ENCODE measurements at regions not wholly inside any gene's neighbourhood (a gene's known extent, or its start where the extent isn't known, plus 50 kb on each side); places are given as distances from the start of the nearest gene placed in this dataset.
A peak's percentile ranks its signal among the peaks of the same experiment; 100 is the strongest.

- no peaks in the 10 kb centered on the region for H3K27me3 Mint-ChIP-seq (ENCODE audit: low read depth, unreplicated experiment)
- no peak for FAIRE-seq
- H3K27me3 ChIP-seq (ENCODE audit: insufficient read depth, low read length) = no peaks in the 10 kb centered on the region
- H3K4me1 ChIP-seq (ENCODE audit: insufficient read depth, low read length) = no peaks in the 10 kb centered on the region
- H3K4me1 Mint-ChIP-seq (ENCODE audit: low read depth, unreplicated experiment) = no peaks in the 10 kb centered on the region
- no peak overlapping the region for H3K4me3 Mint-ChIP-seq (ENCODE audit: unreplicated experiment)
- H3K27ac ChIP-seq (ENCODE audit: low read depth, low read length) = no peak overlapping the region
- no peak overlapping the region for H3K9ac ChIP-seq (ENCODE audit: low read length)
- H3K4me2 ChIP-seq (ENCODE audit: low read length) = no peak overlapping the region
- peaks cover 9% of the 10 kb centered on the region for H3K9me3 Mint-ChIP-seq (ENCODE audit: unreplicated experiment)
- H3K79me2 ChIP-seq (ENCODE audit: insufficient read depth, low read length) = no peaks in the 10 kb centered on the region
- H3K27ac Mint-ChIP-seq (ENCODE audit: unreplicated experiment) = no peak overlapping the region
- no peaks in the 10 kb centered on the region for H3K36me3 ChIP-seq (ENCODE audit: insufficient read depth, low read length)
- TF ChIP-seq, protein P1, sequence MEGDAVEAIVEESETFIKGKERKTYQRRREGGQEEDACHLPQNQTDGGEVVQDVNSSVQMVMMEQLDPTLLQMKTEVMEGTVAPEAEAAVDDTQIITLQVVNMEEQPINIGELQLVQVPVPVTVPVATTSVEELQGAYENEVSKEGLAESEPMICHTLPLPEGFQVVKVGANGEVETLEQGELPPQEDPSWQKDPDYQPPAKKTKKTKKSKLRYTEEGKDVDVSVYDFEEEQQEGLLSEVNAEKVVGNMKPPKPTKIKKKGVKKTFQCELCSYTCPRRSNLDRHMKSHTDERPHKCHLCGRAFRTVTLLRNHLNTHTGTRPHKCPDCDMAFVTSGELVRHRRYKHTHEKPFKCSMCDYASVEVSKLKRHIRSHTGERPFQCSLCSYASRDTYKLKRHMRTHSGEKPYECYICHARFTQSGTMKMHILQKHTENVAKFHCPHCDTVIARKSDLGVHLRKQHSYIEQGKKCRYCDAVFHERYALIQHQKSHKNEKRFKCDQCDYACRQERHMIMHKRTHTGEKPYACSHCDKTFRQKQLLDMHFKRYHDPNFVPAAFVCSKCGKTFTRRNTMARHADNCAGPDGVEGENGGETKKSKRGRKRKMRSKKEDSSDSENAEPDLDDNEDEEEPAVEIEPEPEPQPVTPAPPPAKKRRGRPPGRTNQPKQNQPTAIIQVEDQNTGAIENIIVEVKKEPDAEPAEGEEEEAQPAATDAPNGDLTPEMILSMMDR (IDR thresholded peaks at IDR 0.05; ENCODE audit: insufficient read depth, low read depth, low read length) = no peak
- no peak for TF ChIP-seq EZH2 (IDR thresholded peaks at IDR 0.05; ENCODE audit: insufficient read depth, low read length)
- no peaks in the 10 kb centered on the region for H3K9me3 ChIP-seq (ENCODE audit: insufficient read depth, low read depth, low read length)
- no peaks in the 10 kb centered on the region for H4K20me1 ChIP-seq (ENCODE audit: insufficient read depth, low read length)
- H2AFZ ChIP-seq (ENCODE audit: low read depth, low read length) = no peak overlapping the region
- no peaks in the 10 kb centered on the region for H3K36me3 Mint-ChIP-seq (ENCODE audit: low read depth, unreplicated experiment)
- no peak for DNase-seq (ENCODE audit: low read depth)
- H3K4me3 ChIP-seq (ENCODE audit: insufficient read depth, low read depth, low read length) = no peak overlapping the region
Measured at GRCh38 chr7:67453580-67454380, 457.1 kb downstream of the TYW1 start.

GRCh38 chr7:67455508-67455907 lies 458.9 kb downstream of the TYW1 start:
- Mint-ChIP-seq H3K9me3 (ENCODE audit: unreplicated experiment) (peaks cover 9% of the 10 kb centered on the region), H3K4me1 (ENCODE audit: low read depth, unreplicated experiment) (no peaks in the 10 kb centered on the region), H3K27me3 (ENCODE audit: low read depth, unreplicated experiment) (no peaks in the 10 kb centered on the region), H3K27ac (ENCODE audit: unreplicated experiment) (no peak overlapping the region), H3K36me3 (ENCODE audit: low read depth, unreplicated experiment) (no peaks in the 10 kb centered on the region), H3K4me3 (ENCODE audit: unreplicated experiment) (no peak overlapping the region)
- Histone ChIP-seq H3K4me2 (ENCODE audit: low read length) (no peak overlapping the region), H2AFZ (ENCODE audit: low read depth, low read length) (no peak overlapping the region), H3K9me3 (ENCODE audit: insufficient read depth, low read depth, low read length) (no peaks in the 10 kb centered on the region), H3K4me1 (ENCODE audit: insufficient read depth, low read length) (no peaks in the 10 kb centered on the region), H4K20me1 (ENCODE audit: insufficient read depth, low read length) (no peaks in the 10 kb centered on the region), H3K9ac (ENCODE audit: low read length) (no peak overlapping the region), H3K27ac (ENCODE audit: low read depth, low read length) (no peak overlapping the region), H3K79me2 (ENCODE audit: insufficient read depth, low read length) (no peaks in the 10 kb centered on the region), H3K4me3 (ENCODE audit: insufficient read depth, low read depth, low read length) (no peak overlapping the region), H3K27me3 (ENCODE audit: insufficient read depth, low read length) (no peaks in the 10 kb centered on the region), H3K36me3 (ENCODE audit: insufficient read depth, low read length) (no peaks in the 10 kb centered on the region)
- DNase-seq (ENCODE audit: low read depth) (no peak), FAIRE-seq (no peak)
- TF ChIP-seq, protein P1 (IDR thresholded peaks at IDR 0.05; ENCODE audit: insufficient read depth, low read depth, low read length) = no peak
- no peak for TF ChIP-seq EZH2 (IDR thresholded peaks at IDR 0.05; ENCODE audit: insufficient read depth, low read length)

GRCh38 chr7:67462781-67463191 lies 466.2 kb downstream of the TYW1 start:
- no peak overlapping the region for H3K27ac ChIP-seq (ENCODE audit: low read depth, low read length)
- no peaks in the 10 kb centered on the region for H3K27me3 ChIP-seq (ENCODE audit: insufficient read depth, low read length)
- no peak overlapping the region for H2AFZ ChIP-seq (ENCODE audit: low read depth, low read length)
- H3K9me3 ChIP-seq (ENCODE audit: insufficient read depth, low read depth, low read length) = peaks cover 8% of the 10 kb centered on the region
- Mint-ChIP-seq H3K4me1 (ENCODE audit: low read depth, unreplicated experiment) (no peaks in the 10 kb centered on the region), H3K36me3 (ENCODE audit: low read depth, unreplicated experiment) (no peaks in the 10 kb centered on the region), H3K27me3 (ENCODE audit: low read depth, unreplicated experiment) (no peaks in the 10 kb centered on the region), H3K4me3 (ENCODE audit: unreplicated experiment) (no peak overlapping the region), H3K9me3 (ENCODE audit: unreplicated experiment) (peaks cover 8% of the 10 kb centered on the region), H3K27ac (ENCODE audit: unreplicated experiment) (no peak overlapping the region)
- TF ChIP-seq, protein P1 (IDR thresholded peaks at IDR 0.05; ENCODE audit: insufficient read depth, low read depth, low read length) = no peak
- TF ChIP-seq EZH2 (IDR thresholded peaks at IDR 0.05; ENCODE audit: insufficient read depth, low read length) = no peak
- H3K4me1 ChIP-seq (ENCODE audit: insufficient read depth, low read length) = no peaks in the 10 kb centered on the region
- H4K20me1 ChIP-seq (ENCODE audit: insufficient read depth, low read length) = no peaks in the 10 kb centered on the region
- no peak overlapping the region for H3K4me2 ChIP-seq (ENCODE audit: low read length)
- DNase-seq (ENCODE audit: low read depth) (peak; percentile 27), FAIRE-seq (no peak)
- no peaks in the 10 kb centered on the region for H3K79me2 ChIP-seq (ENCODE audit: insufficient read depth, low read length)
- H3K9ac ChIP-seq (ENCODE audit: low read length) = no peak overlapping the region
- no peaks in the 10 kb centered on the region for H3K36me3 ChIP-seq (ENCODE audit: insufficient read depth, low read length)
- no peak overlapping the region for H3K4me3 ChIP-seq (ENCODE audit: insufficient read depth, low read depth, low read length)

All from astrocyte (in vitro differentiated cells and primary cell).